H1 (cell line): ENCODE measurements at regions not wholly inside any gene's neighbourhood (a gene's known extent, or its start where the extent isn't known, plus 50 kb on each side); places are given as distances from the start of the nearest gene placed in this dataset.

ENCODE experiments used
- BACH1 ChIP-seq: IDR thresholded peaks from 2 replicates; pipeline ENCODE4 v1.6.1; 2012; ENCODE audit warnings: low read length, improper control_type of control experiment
- EP300 ChIP-seq, 2 experiments: IDR thresholded peaks; 1 replicate in 1 of 2; 2 replicates in 1 of 2; pipeline ENCODE4 v1.6.1; 2011 to 2012; ENCODE audit warnings: low read depth in 2 of 2, low read length in 2 of 2, mild to moderate bottlenecking in 2 of 2, borderline replicate concordance in 1 of 2, inconsistent platforms in 1 of 2, moderate library complexity in 1 of 2
- EZH2 ChIP-seq: fragments of 200-600 bp; sonication (generic); IDR thresholded peaks from 2 replicates; pipeline ENCODE4 v1.7.1; 2012; ENCODE audit warnings: low read depth, mild to moderate bottlenecking, moderate library complexity, low read length, inconsistent platforms; ENCODE audit not compliant: severe bottlenecking
- RAD21 ChIP-seq, 2 experiments: IDR thresholded peaks in 1 of 2; conservative IDR thresholded peaks in 1 of 2; 2 replicates each; pipeline ENCODE4 v1.6.1; 2011; ENCODE audit warnings: low read depth in 2 of 2, low read length in 2 of 2, improper control_type of control experiment in 1 of 2, inconsistent platforms in 1 of 2, mild to moderate bottlenecking in 1 of 2, moderate library complexity in 1 of 2
- YY1 ChIP-seq: IDR thresholded peaks from 2 replicates; pipeline ENCODE4 v1.6.1; 2011; ENCODE audit warnings: low read depth, mild to moderate bottlenecking, low read length

DNA sequence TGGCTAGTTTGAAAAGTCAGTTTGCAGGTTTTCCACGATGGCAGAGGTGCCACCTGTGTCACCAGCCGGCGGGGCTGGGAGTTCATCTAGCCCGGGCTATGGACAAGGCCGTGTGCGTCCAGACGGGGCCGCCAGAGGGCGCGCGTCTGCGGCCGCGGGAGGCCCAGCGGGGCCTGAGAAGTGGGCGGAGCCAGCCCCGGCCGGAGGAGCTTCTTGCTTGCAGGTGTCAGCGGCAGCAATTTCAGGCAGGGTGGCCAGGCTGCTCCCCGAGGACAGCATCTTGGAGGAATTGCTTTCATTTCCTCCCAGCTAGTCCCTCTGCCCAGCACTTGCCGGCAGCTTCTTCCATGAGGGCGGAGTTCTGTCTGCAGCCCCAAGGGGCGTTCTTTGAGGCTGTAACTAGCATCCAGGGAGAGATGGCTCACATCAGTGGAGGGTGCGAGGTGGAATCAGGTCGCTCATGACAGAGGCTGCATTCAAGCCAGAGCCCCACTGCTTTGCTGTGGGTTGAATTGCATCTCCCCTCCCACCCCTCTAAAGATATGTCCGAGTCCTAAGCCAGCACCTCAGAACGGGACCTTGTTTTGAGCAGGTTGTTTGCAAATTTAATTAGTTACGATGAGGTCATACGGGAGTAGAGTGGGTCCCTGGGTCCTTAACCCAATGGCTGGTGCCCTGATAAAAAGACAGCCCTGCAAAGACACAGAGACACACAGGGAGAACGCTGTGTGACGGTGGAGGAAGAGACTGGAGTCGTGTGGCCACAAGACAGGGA lies 85.9 kb upstream of the MKI67 start (continued):
- TF ChIP-seq YY1 (0 out of 2 replicates have a peak, but pooled peaks have one; percentile 25), EZH2 (no peak), RAD21 (IDR thresholded peaks at IDR 0.05 in 1 of 2, conservative IDR thresholded peaks at IDR 0.05 in 1 of 2; ENCODE audit: low read depth in 2 of 2, low read length in 2 of 2) (peak; percentile 51 to 67), EP300 (IDR thresholded peaks at IDR 0.05; ENCODE audit: borderline replicate concordance in 1 of 2, low read depth in 2 of 2, low read length in 2 of 2) (0 out of 3 replicates have a peak, but pooled peaks of 1 of the 2 experiments have one; percentile 44), BACH1 (0 out of 2 replicates have a peak, but pooled peaks have one; percentile 19)
